HG03457 (cell line): ENCODE measurements at regions not wholly inside any gene's neighbourhood (a gene's known extent, or its start where the extent isn't known, plus 50 kb on each side); places are given as distances from the start of the nearest gene placed in this dataset.

Source experiments
- ATAC-seq: cut with Tn5 transposase; IDR thresholded peaks from one replicate; pipeline ENCODE4 v1.9.1; 2021; ENCODE audit warnings: moderate number of reproducible peaks; ENCODE audit not compliant: unreplicated experiment

- no peak for ATAC-seq
Measured at GRCh38 chr3:167898091-167898490, 162.6 kb downstream of the SERPINI1 start.

GRCh38 chr3:167895684-167896083 is 160.2 kb downstream of the SERPINI1 start:
- ATAC-seq: no peak

- ATAC-seq: no peak
Measured at GRCh38 chr3:167895178-167895577, 159.7 kb downstream of the SERPINI1 start.

- ATAC-seq: no peak
Measured at GRCh38 chr3:167892205-167892604, 156.7 kb downstream of the SERPINI1 start.

GRCh38 chr3:167887096-167887495 is 151.6 kb downstream of the SERPINI1 start:
- ATAC-seq: no peak

- ATAC-seq: no peak
Measured at GRCh38 chr3:167886690-167887089, 151.2 kb downstream of the SERPINI1 start.

GRCh38 chr3:167885277-167885676 is 149.8 kb downstream of the SERPINI1 start:
- no peak for ATAC-seq

GRCh38 chr3:167884481-167884880 is 149.0 kb downstream of the SERPINI1 start:
- ATAC-seq: no peak

- no peak for ATAC-seq
Measured at GRCh38 chr3:167883452-167883851, 147.9 kb downstream of the SERPINI1 start.

GRCh38 chr3:167882057-167882667 is 146.6 kb downstream of the SERPINI1 start:
- ATAC-seq: peak; percentile 82

- no peak for ATAC-seq
Measured at GRCh38 chr3:167880183-167880582, 144.7 kb downstream of the SERPINI1 start.

- ATAC-seq: no peak
Measured at GRCh38 chr3:167876620-167877281, 141.2 kb downstream of the SERPINI1 start.
